Cardiac muscle cell (in vitro differentiated cells and primary cell): ENCODE measurements at regions not wholly inside any gene's neighbourhood (a gene's known extent, or its start where the extent isn't known, plus 50 kb on each side); places are given as distances from the start of the nearest gene placed in this dataset.

Experiments used
- DNase-seq, 2 donors: peaks; one replicate each; pipeline versions ENCODE4 v3.0.0 to v3.0.0-alpha.2; 2010 to 2017; ENCODE audit warnings: low read depth in 1 of 2, low spot score in 1 of 2
- H3K27ac ChIP-seq: fragments of 200-600 bp; sonication (generic); 2 replicates; pipeline ENCODE4 v1.5.1; 2016
- H3K27me3 ChIP-seq: fragments of 200-600 bp; sonication (generic); 2 replicates; pipeline ENCODE4 v1.6.0; 2016; ENCODE audit warnings: control low read depth
- H3K36me3 ChIP-seq: fragments of 200-600 bp; sonication (generic); 2 replicates; pipeline ENCODE4 v1.5.1; 2016; ENCODE audit warnings: control low read depth
- H3K4me1 ChIP-seq: fragments of 200-600 bp; sonication (generic); 2 replicates; pipeline ENCODE4 v1.8.1; 2017; ENCODE audit warnings: low read depth, mild to moderate bottlenecking, mixed run types
- H3K4me3 ChIP-seq: fragments of 200-600 bp; sonication (generic); 2 replicates; pipeline ENCODE4 v1.5.1; 2016; ENCODE audit warnings: mild to moderate bottlenecking
- H3K9me3 ChIP-seq: fragments of 200-600 bp; sonication (generic); 2 replicates; pipeline ENCODE4 v1.5.1; 2017; ENCODE audit warnings: low read depth, mild to moderate bottlenecking, control low read depth
- TF ChIP-seq, protein P1 (sequence below): IDR thresholded peaks from 2 replicates; pipeline ENCODE4 v1.5.1; 2012; ENCODE audit warnings: low read depth, mild to moderate bottlenecking, low read length

GRCh38 chr12:107258780-107259179 is 165.4 kb upstream of the CRY1 start:
- TF ChIP-seq, protein P1, sequence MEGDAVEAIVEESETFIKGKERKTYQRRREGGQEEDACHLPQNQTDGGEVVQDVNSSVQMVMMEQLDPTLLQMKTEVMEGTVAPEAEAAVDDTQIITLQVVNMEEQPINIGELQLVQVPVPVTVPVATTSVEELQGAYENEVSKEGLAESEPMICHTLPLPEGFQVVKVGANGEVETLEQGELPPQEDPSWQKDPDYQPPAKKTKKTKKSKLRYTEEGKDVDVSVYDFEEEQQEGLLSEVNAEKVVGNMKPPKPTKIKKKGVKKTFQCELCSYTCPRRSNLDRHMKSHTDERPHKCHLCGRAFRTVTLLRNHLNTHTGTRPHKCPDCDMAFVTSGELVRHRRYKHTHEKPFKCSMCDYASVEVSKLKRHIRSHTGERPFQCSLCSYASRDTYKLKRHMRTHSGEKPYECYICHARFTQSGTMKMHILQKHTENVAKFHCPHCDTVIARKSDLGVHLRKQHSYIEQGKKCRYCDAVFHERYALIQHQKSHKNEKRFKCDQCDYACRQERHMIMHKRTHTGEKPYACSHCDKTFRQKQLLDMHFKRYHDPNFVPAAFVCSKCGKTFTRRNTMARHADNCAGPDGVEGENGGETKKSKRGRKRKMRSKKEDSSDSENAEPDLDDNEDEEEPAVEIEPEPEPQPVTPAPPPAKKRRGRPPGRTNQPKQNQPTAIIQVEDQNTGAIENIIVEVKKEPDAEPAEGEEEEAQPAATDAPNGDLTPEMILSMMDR = no peak
- no peak overlapping the region for H3K4me3 ChIP-seq
- no peaks in the 10 kb centered on the region for H3K36me3 ChIP-seq
- DNase-seq = no peak
- H3K9me3 ChIP-seq = no peaks in the 10 kb centered on the region
- no peaks in the 10 kb centered on the region for H3K27me3 ChIP-seq
- H3K27ac ChIP-seq = no peak overlapping the region
- no peaks in the 10 kb centered on the region for H3K4me1 ChIP-seq

DNA sequence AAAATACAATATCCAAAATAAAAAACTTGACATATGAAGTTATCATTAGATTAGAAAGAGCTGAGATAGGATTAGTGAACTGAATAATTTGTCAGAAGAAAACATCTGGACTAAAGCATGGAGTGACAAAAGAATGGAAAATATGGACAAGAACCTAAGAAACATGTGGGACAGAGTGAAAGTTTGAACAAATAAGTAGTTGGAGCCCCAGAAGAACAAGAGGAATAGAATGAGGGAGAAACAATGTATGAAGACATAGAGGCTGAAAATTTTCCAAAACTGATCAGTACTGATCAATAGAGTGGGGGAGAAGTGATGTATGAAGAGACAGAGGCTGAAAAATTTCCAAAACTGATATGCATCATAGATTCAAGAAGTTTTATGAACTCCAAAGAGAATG is 170.6 kb upstream of the CRY1 start:
- Histone ChIP-seq H3K9me3 (no peaks in the 10 kb centered on the region), H3K4me1 (no peaks in the 10 kb centered on the region), H3K27me3 (no peaks in the 10 kb centered on the region), H3K4me3 (no peak overlapping the region), H3K36me3 (no peaks in the 10 kb centered on the region), H3K27ac (no peak overlapping the region)
- TF ChIP-seq, protein P1 = no peak
- no peak for DNase-seq

- Histone ChIP-seq H3K9me3 (no peaks in the 10 kb centered on the region), H3K27me3 (no peaks in the 10 kb centered on the region), H3K27ac (no peak overlapping the region), H3K4me3 (no peak overlapping the region), H3K4me1 (no peaks in the 10 kb centered on the region), H3K36me3 (no peaks in the 10 kb centered on the region)
- TF ChIP-seq, protein P1 = no peak
- DNase-seq = no peak
These were observed 171.3 kb upstream of the CRY1 start for GRCh38 chr12:107264667-107265066.

DNA sequence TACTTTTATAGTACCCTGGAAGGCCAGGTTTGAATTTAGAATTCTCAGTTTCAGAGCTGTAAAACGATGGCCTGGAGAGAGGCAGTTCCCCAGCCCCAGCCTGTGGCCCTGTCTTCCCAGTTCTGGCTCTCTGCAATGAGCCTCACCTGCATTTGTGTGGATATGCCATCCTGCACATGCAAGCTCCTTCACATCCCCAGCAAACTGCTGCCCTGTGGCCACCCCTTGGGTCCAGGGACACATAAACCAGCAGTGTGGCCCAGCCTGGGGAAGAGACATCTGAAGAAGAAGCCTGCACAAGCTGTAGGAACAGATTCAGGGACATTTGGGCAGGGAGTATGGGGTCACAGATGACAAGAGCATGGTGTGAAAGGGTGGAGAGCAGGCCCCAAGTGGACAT is 174.3 kb upstream of the CRY1 start:
- TF ChIP-seq, protein P1 = no peak
- no peaks in the 10 kb centered on the region for H3K36me3 ChIP-seq
- no peaks in the 10 kb centered on the region for H3K9me3 ChIP-seq
- H3K4me3 ChIP-seq = no peak overlapping the region
- DNase-seq = no peak
- no peaks in the 10 kb centered on the region for H3K27me3 ChIP-seq
- H3K27ac ChIP-seq = no peak overlapping the region
- H3K4me1 ChIP-seq = no peaks in the 10 kb centered on the region

GRCh38 chr12:107271523-107271922 is 178.2 kb upstream of the CRY1 start:
- Histone ChIP-seq H3K9me3 (no peaks in the 10 kb centered on the region), H3K4me1 (no peaks in the 10 kb centered on the region), H3K27me3 (no peaks in the 10 kb centered on the region), H3K27ac (no peak overlapping the region), H3K36me3 (no peaks in the 10 kb centered on the region), H3K4me3 (no peak overlapping the region)
- DNase-seq = no peak
- TF ChIP-seq, protein P1 = no peak

- no peak for DNase-seq
- Histone ChIP-seq H3K27me3 (no peaks in the 10 kb centered on the region), H3K27ac (no peak overlapping the region), H3K4me1 (no peaks in the 10 kb centered on the region), H3K36me3 (no peaks in the 10 kb centered on the region), H3K9me3 (no peaks in the 10 kb centered on the region), H3K4me3 (no peak overlapping the region)
- TF ChIP-seq, protein P1 = no peak
These were observed 182.2 kb upstream of the CRY1 start for GRCh38 chr12:107275530-107275929.
